Epithelial cell of proximal tubule (primary cell): ENCODE measurements at regions not wholly inside any gene's neighbourhood (a gene's known extent, or its start where the extent isn't known, plus 50 kb on each side); places are given as distances from the start of the nearest gene placed in this dataset.
A peak's percentile ranks its signal among the peaks of the same experiment; 100 is the strongest.

Experiments
- DNase-seq: peaks from one replicate; pipeline ENCODE4 v3.0.0-alpha.2; 2011; ENCODE audit warnings: low read depth
- H3K4me3 ChIP-seq: 2 replicates; pipeline ENCODE4 v1.5.1; 2011; ENCODE audit warnings: low read depth, mild to moderate bottlenecking, low read length
- CTCF ChIP-seq: conservative IDR thresholded peaks from 2 replicates; pipeline ENCODE4 v1.5.1; 2012; ENCODE audit warnings: low read depth, mild to moderate bottlenecking, low read length

GRCh38 chr11:127651888-127652221 lies 651.3 kb upstream of the KIRREL3 start:
- DNase-seq, result no peak
- no peak for TF ChIP-seq CTCF

DNA sequence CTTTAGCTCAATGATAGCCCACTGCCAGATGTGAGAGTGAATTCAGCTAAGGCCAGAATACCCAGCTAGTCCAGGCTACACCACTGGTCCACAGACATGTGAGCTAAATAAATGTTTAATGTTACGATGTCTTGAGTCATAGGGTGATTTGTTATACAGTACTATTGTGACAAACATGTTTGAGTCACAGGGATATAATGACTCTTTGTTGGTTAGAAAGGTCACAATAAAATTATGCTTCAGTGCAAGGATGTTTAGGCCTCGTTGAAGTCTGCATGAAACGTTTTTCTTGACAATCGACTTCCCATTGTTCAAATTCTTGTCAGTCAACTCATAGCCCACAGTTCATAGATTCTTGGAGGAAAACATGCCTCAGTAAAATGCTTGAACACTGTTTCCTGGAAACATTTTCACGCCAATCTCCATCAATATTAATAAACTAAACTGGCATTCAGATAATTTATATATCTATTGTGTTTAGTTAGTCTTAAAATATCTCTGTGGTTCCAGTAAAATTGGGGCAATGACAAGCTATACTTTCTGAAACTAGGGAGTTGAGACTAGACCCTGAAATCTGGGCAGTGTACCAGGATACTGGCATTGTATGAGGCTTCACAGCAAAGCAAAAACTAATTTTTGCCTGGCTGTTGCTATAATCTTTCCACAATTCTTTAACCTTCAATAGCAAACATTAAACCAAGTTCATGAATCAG lies 650.8 kb upstream of the KIRREL3 start:
- no peak for TF ChIP-seq CTCF

More at GRCh38 chr11:127651888-127652221, 651.3 kb upstream of the KIRREL3 start:
- no peak overlapping the region for H3K4me3 ChIP-seq

DNA sequence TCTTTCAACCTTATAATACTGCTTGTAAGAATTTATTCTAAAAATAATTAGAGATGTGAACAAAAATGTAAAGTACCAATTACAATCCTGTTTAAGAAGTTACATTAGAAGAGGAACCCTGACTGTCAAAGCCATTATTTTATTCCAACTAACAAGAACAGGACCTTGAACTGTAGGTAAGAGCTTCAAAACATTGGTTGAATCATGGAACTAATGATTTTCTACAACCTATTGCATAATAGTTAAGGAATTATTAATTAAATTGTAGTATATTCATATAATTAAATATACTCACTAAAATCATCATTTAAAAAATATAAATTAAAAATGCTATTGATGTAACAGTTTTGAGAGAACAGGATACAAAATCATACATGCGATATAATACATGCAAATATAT lies 649.4 kb upstream of the KIRREL3 start:
- no peak overlapping the region for H3K4me3 ChIP-seq
- no peak for DNase-seq
- no peak for TF ChIP-seq CTCF

More for the DNA sequence above, 650.8 kb upstream of the KIRREL3 start:
- no peak overlapping the region for H3K4me3 ChIP-seq
- DNase-seq, result peak; percentile 67

DNA sequence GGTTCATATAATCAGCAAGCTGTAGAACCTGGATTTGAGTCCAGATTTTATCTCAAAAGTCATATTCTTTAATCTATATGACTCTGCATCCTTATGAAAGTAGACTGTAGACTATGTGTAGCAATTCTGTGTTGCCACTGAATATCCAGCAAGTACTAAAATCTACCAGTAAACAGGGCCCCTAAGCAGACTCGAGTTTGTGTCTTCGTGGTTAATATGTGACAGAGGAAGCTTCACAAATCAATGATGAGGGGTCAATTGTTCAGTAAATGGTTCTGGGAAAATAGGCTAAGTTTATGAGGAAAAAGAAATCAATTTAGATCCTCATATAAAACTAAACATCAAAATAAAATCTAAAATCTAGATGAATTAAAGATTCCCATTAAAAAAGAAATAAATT lies 648.5 kb upstream of the KIRREL3 start:
- no peak overlapping the region for H3K4me3 ChIP-seq
- TF ChIP-seq CTCF, result no peak
- DNase-seq, result no peak

- no peak for DNase-seq
- TF ChIP-seq CTCF, result no peak
- no peak overlapping the region for H3K4me3 ChIP-seq
These were observed 648.0 kb upstream of the KIRREL3 start for GRCh38 chr11:127648583-127648982.

- no peak overlapping the region for H3K4me3 ChIP-seq
- no peak for TF ChIP-seq CTCF
- no peak for DNase-seq
These were observed 643.8 kb upstream of the KIRREL3 start for GRCh38 chr11:127644366-127644765.
